Mesenteric fat pad (tissue), 1 donor: ENCODE measurements at regions not wholly inside any gene's neighbourhood (a gene's known extent, or its start where the extent isn't known, plus 50 kb on each side); places are given as distances from the start of the nearest gene placed in this dataset.

Experiments
- DNase-seq: peaks from one replicate; pipeline ENCODE4 v3.0.0-alpha.2; 2020; ENCODE audit warnings: low spot score
- donor health status: DM: yes; HTN: yes; CAD: no.

GRCh38 chr14:65243766-65244442 lies 141.6 kb upstream of the MAX start:
- no peak for DNase-seq

- DNase-seq, result peak; percentile 6
Measured at GRCh38 chr14:65249471-65250161, 147.3 kb upstream of the MAX start.

GRCh38 chr14:65250162-65250495 lies 147.8 kb upstream of the MAX start:
- peak; percentile 43 for DNase-seq

GRCh38 chr14:65251213-65251612 lies 148.9 kb upstream of the MAX start:
- peak; percentile 43 for DNase-seq

DNA sequence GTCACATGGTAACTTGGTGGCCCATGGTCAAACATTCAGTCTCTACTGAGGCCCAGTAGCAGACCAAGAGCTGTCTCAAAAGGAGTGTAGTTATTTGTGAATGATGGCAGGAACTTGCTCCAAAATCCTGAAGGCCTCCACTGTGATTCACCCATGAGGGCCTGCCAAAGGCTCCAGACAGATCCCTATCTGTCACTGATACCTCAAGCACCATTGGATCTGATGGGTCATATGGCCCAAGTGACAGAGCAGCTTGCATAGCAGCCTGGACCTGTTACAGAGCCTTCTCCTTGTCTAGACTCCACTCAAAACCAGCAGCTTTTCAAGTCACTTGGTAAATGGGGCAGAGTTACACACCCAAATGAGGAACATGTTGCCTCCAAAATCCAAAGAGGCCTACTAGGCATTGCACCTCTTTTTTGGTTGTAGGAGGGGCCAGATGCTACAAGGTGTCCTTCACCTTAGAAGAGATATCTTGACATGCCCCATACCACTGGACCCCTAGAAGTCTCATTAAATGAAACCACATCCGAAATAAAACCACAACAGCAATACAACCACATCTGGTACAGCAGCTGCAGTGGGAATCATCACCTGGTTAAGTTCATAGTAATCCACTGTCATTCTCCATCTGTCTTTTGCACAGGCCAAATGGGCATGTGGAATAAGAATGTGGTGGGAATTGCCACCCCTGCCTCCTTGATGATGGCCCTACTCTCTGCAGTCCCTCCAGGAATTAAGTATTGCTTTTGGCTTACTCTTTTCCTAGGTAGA lies 150.4 kb upstream of the MAX start:
- no peak for DNase-seq

- no peak for DNase-seq
Measured at GRCh38 chr14:65255029-65255545, 152.8 kb upstream of the MAX start.

GRCh38 chr14:65255583-65256461 lies 153.5 kb upstream of the MAX start:
- no peak for DNase-seq

DNA sequence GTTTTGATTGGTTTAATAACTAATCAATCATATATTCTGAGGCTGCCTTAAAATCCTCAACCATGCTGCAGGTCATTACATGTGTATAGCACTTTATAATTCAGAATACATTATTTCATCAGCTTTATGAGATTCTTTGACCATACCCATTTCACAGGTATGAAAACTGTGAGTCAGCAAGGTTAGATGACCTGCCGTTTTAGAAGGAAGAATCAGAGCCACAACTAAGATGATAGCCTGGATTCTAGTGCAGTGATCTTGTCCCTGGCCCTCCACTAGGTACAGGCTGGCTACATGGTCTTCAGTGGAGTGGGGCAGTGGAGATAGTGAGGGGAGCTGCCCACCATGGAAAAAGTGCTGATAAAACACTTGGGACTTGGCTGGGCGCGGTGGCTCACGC lies 154.4 kb upstream of the MAX start:
- DNase-seq, result no peak

DNA sequence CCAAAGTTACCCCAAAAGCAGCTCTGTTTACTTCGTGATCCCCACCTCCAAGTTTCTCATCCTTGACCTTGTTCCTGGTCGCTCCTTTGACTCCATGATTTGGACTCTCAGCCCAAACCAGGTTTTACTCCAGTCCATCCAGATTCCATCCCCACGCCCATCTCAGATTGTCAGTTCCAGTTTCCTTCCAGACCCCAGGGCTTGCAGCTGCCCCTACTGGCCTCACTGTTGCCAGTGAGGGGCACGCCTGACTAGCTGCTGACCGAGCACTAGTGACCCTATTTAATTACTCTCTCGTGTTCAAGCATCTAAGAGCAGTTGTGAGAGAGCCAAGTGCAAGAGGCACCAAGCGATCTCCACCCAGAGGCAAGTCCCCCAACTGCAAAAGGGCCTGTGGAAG lies 155.1 kb upstream of the FUT8 start:
- no peak for DNase-seq

GRCh38 chr14:65258391-65258790 lies 154.1 kb upstream of the FUT8 start:
- no peak for DNase-seq

DNA sequence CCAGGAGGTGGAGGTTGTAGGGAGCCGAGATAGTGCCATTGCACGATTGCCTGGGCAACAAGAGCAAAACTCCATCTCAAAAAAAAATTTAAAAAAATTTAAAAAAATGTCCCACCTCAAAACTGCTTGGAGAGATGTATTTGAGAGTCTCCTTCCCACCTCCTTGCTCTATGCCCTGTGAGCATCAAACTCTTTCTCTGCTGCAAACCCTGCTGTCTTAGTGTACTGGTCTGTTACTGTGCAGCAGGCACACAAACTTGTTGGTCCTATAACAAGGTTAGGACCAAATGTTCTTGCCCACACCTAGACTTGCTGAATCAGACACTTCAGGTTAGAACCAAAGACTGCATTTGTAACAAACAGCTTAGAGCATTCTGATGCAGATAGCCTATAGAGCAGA lies 153.5 kb upstream of the FUT8 start:
- DNase-seq, result no peak

DNA sequence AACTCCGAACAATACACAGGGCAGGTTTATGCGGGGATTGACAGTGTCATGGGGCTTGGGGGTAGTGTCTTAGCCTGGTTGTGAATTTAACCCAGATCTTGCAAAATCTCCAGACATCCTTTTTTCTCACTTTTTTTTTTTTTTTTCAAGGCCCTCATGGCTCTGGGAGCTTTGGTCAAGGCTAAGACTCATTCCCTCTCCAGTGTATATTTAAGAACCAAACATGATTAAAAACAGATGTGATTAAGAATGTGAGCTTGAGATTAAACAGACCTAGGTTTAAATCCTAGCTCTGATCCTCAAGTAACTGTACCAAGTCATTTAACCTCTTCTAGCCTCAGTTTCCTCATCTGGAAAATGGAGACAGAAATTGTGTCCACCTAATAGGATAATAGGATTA lies 151.7 kb upstream of the FUT8 start:
- no peak for DNase-seq

- no peak for DNase-seq
Measured at GRCh38 chr14:65261425-65261920, 151.1 kb upstream of the FUT8 start.

DNA sequence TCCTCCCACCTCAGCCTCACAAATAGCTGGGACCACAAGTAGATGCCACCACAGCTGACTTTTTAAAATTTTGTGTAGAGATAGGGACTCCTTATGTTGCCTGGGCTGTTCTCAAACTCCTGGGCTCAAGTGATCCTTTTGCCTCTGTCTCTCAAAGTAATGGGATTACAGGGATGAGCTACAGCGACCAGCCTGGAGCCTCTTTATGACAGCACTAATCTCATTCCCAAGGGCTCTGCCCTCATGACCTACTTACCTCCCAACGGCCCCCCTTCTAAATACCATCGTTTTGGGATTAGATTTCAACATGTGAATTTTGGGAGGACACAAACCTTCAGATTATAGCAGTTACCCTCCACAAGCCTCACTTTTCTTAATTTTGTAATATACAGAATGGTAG lies 150.6 kb upstream of the FUT8 start:
- no peak for DNase-seq

GRCh38 chr14:65263177-65263788 lies 149.2 kb upstream of the FUT8 start:
- no peak for DNase-seq

DNA sequence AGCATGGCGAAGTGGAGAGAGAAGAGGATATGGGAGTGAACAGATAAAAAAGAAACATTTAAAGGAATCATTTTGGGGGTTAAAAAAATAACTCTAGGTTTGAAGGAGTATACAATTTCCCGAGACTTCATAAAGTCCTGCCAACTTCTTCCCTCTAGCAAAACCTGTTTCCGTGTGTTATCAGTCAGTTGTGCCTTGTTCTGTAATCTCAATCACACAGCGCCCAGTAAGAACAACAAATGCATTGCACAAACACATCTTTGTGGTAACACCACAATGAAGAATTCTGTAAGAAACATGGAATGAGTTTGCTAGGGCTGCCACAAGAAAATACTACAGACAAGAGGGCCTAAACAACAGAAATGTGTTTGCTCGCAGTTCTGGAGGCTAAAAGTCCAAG lies 144.7 kb upstream of the FUT8 start:
- no peak for DNase-seq

DNA sequence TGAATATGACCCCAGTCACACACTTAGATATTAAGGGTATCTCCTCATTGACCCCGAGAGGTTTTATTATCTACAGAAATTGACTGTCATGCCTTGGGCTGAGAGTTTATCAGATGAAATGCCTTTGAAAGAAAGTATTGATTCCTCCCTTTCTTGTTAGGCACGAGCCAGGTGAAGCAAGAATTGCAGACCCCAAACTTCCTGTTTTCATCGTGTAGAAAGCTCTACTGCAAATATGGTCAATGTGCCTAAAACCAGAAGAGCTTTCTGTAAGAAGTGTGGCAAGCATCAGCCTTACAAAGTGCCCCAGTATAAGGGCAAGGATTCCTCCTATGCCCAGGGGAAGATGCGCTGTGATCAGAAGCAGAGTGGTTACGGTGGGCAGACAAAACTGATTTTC lies 143.9 kb upstream of the FUT8 start:
- no peak for DNase-seq

DNA sequence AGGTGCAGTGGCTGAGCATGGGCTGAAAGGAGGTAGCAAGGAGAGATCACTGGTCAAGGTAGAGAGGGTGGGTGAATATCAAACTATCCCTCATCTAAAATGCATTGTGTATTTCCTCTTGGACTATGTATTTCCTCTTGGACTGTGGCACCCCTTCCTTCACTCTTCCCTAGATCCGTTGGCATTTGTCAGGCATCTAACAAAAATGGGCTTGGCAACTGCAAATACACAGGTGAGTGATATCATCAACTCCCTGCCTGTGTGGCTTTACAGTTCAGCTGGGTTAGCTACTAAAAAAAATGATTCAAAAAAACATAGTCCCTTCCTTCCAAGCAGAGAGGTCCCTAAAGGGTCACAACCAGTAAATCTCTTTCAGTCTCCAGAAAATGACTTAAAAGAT lies 142.8 kb upstream of the FUT8 start:
- no peak for DNase-seq

DNA sequence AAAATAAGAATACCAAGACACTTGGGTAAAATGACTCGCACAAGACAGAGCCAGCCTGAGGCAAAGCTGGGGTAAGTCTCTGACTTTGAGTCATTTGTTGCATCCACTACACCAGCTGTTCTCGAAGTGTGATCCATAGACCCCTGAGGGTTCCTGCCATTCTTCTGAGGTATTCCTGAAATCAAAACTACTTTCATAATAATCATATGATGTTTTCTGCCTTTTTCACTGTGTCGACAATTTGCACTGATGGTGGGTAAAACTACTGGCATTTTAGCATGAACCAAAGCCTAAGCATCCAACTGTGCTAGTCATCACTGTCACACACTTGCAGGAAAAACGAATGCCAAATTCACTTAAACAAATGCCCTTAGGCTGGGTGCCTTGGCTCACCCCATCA lies 135.5 kb upstream of the FUT8 start:
- no peak for DNase-seq

DNA sequence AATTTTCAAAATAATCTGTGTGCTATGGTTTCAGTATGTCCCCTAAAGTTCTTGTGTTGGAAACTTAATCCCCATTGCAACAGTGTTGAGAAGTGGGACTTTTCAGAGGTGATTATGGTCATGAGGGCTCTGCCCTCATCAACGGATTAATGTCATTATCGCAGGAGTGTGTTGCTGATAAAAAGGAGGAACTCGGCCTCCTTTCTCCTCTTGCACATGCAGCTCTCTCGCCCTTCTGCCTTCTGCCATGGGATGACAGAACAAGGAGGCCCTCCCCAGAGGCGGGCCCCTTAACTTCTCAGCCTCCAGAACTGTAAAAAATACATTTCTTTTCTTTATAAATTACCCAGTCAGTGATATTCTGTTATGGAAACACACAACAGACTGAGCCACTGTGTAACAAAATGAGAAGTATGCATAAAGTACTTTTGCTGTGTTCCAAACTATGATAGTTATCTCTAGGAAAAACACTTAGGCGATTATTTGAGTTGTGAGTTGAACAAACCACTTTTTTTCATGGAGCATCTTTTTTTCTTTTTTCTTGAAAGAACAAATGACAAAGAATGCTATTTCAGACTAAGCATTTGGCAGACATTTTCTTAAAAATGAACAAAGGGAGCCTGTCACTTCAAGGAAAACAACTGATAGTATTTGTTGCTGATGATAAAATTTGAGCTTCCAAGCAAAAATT lies 134.8 kb upstream of the FUT8 start:
- DNase-seq, result no peak
